Kidney (tissue), 13 donors: ENCODE measurements at regions not wholly inside any gene's neighbourhood (a gene's known extent, or its start where the extent isn't known, plus 50 kb on each side); places are given as distances from the start of the nearest gene placed in this dataset.

ENCODE experiments used
- DNase-seq, 5 donors: peaks; one replicate each; pipeline ENCODE4 v3.0.0-alpha.2; 2013 to 2020
- FAIRE-seq: peaks from 2 replicates; lab custom pipeline; 2012; peaks lifted over from hg19 to GRCh38; lab: Jason Lieb, UNC
- H3K27ac ChIP-seq, 2 donors: one replicate each; pipeline ENCODE4 v1.7.0; 2013; ENCODE audit warnings: low read depth in 2 of 2, low read length in 2 of 2, inconsistent platforms in 1 of 2
- H3K27me3 ChIP-seq: one replicate; pipeline ENCODE4 v1.7.1; 2013; ENCODE audit warnings: low read length, inconsistent platforms; ENCODE audit not compliant: control insufficient read depth, insufficient read depth
- H3K36me3 ChIP-seq, 3 donors: one replicate each; pipeline versions ENCODE4 v1.7.0 to v1.7.1; 2013; ENCODE audit warnings: low read length in 3 of 3, control low read depth in 1 of 3, inconsistent platforms in 1 of 3; ENCODE audit not compliant: insufficient read depth in 3 of 3, control insufficient read depth in 2 of 3
- H3K4me1 ChIP-seq, 3 donors: one replicate each; pipeline versions ENCODE4 v1.7.0 to v1.7.1; 2013; ENCODE audit warnings: low read length in 3 of 3, inconsistent platforms in 1 of 3, low read depth in 1 of 3; ENCODE audit not compliant: control insufficient read depth in 2 of 3, insufficient read depth in 2 of 3
- H3K4me3 ChIP-seq, 3 donors: one replicate each; pipeline versions ENCODE4 v1.7.0 to v1.8.1; 2013; ENCODE audit warnings: low read length in 3 of 3, control low read depth in 1 of 3, inconsistent platforms in 1 of 3
- H3K9ac ChIP-seq, 3 donors: one replicate each; pipeline versions ENCODE4 v1.7.0 to v1.7.1; 2013; ENCODE audit warnings: low read length in 3 of 3, control low read depth in 1 of 3, inconsistent platforms in 1 of 3
- H3K9me3 ChIP-seq, 3 donors: one replicate each; pipeline versions ENCODE4 v1.7.0 to v1.7.1; 2013; ENCODE audit warnings: low read length in 3 of 3, control low read depth in 1 of 3, inconsistent platforms in 1 of 3; ENCODE audit not compliant: control insufficient read depth in 2 of 3, insufficient read depth in 1 of 3
- intact Hi-C: fragments of 100-400 bp; cut with DNase I; formaldehyde crosslinking; loops from one replicate; pipeline ENCODE4 v1.11.1; 2022
- TF ChIP-seq, protein P1 (sequence below): IDR thresholded peaks from 3 replicates; pipeline ENCODE4 v1.5.1; 2012; ENCODE audit warnings: mild to moderate bottlenecking, moderate library complexity, borderline replicate concordance; ENCODE audit not compliant: insufficient read depth; ENCODE audit errors: extremely low read depth
- donor health status: control.
- donor health status: control.
- donor health status: control.
- donor health status: control.
- donor health status: control.
- donor health status: DM: yes; HTN: yes; CAD: no.
- donor health status: Normal renal cell carcinoma (clear cell type).

DNA sequence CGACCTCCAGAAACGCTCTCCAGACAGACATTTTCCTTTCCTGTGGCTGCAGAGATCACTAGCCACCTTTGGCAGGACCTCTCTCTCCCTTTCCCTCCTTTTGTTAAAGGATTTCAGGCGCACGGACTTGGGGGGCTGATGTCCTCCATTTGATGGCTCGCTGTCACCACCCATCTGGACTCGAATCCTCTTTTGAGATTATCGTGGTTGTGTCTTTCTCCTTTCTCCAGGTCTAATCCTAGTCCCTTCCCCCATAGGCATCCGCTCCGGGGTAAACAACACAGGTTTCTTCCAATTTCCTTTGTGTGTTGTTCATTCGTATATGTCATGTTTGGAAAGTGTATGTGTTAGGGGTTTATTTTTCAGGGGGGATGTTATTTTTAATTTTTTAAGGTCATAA, 56.7 kb upstream of the SLC24A4 start:
- H3K36me3 ChIP-seq, result no peaks in the 10 kb centered on the region
- no peaks in the 10 kb centered on the region for H3K9me3 ChIP-seq
- H3K9ac ChIP-seq, result no peak overlapping the region
- TF ChIP-seq, protein P1, sequence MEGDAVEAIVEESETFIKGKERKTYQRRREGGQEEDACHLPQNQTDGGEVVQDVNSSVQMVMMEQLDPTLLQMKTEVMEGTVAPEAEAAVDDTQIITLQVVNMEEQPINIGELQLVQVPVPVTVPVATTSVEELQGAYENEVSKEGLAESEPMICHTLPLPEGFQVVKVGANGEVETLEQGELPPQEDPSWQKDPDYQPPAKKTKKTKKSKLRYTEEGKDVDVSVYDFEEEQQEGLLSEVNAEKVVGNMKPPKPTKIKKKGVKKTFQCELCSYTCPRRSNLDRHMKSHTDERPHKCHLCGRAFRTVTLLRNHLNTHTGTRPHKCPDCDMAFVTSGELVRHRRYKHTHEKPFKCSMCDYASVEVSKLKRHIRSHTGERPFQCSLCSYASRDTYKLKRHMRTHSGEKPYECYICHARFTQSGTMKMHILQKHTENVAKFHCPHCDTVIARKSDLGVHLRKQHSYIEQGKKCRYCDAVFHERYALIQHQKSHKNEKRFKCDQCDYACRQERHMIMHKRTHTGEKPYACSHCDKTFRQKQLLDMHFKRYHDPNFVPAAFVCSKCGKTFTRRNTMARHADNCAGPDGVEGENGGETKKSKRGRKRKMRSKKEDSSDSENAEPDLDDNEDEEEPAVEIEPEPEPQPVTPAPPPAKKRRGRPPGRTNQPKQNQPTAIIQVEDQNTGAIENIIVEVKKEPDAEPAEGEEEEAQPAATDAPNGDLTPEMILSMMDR, result no peak
- H3K4me3 ChIP-seq, result no peak overlapping the region
- intact Hi-C loops, result no loop called here
- FAIRE-seq, result no peak
- DNase-seq, result no peak
- no peaks in the 10 kb centered on the region for H3K4me1 ChIP-seq
- no peaks in the 10 kb centered on the region for H3K27me3 ChIP-seq
- H3K27ac ChIP-seq, result no peak overlapping the region
